Psoas muscle (tissue), 7 donors: ENCODE measurements at regions not wholly inside any gene's neighbourhood (a gene's known extent, or its start where the extent isn't known, plus 50 kb on each side); places are given as distances from the start of the nearest gene placed in this dataset.

Experiments used
- ATAC-seq, 4 donors: fragments of 200-7000 bp; cut with Tn5 transposase; one replicate each; pipeline ENCODE4 v1.9.1; 2020; ENCODE audit warnings: moderate library complexity in 3 of 4, mild to moderate bottlenecking in 2 of 4
- DNase-seq, 2 donors: peaks; one replicate each; pipeline ENCODE4 v3.0.0-alpha.2; 2020
- H3K27ac ChIP-seq: fragments of 200-600 bp; one replicate; pipeline ENCODE4 v1.8.0; 2022
- H3K27me3 ChIP-seq, 3 donors: fragments of 200-600 bp in 1 of 3; one replicate each; pipeline versions ENCODE4 v1.6.1 to v1.8.0; 2013 to 2022; ENCODE audit warnings: low read length in 2 of 3, mild to moderate bottlenecking in 2 of 3, moderate library complexity in 1 of 3; ENCODE audit not compliant: insufficient read depth in 3 of 3
- H3K36me3 ChIP-seq, 2 donors: fragments of 200-600 bp in 1 of 2; one replicate each; pipeline versions ENCODE4 v1.6.1 to v1.8.0; 2013 to 2022; ENCODE audit warnings: low read depth in 1 of 2, mild to moderate bottlenecking in 1 of 2, moderate library complexity in 1 of 2; ENCODE audit not compliant: insufficient read depth in 1 of 2
- H3K4me1 ChIP-seq: fragments of 200-600 bp; one replicate; pipeline ENCODE4 v1.8.0; 2022
- H3K4me3 ChIP-seq: fragments of 200-600 bp; one replicate; pipeline ENCODE4 v1.8.0; 2022; ENCODE audit warnings: mild to moderate bottlenecking
- H3K9me3 ChIP-seq: fragments of 200-600 bp; one replicate; pipeline ENCODE4 v1.8.0; 2022
- WGBS, 3 donors: extraction: QIAGEN DNeasy Blood & Tissue Kit; methylation state at CpG; one replicate each; pipeline versions ENCODE4 v1.1.6 to v1.1.7; 2013; 5-methylcytosine and 5-hydroxymethylcytosine counted together
- intact Hi-C, 2 donors: fragments of 100-400 bp; cut with DNase I; formaldehyde crosslinking; loops; one replicate each; pipeline versions ENCODE4 v1.11.0 to v1.14.2; 2022
- TF ChIP-seq, protein P1 (sequence below): fragments of 200-600 bp; IDR thresholded peaks from one replicate; pipeline ENCODE4 v1.8.0; 2022; ENCODE audit warnings: antibody characterized with exemption
- donor health status: healthy with polysubstance abuse.
- donor health status: DM: no; HTN: no; CAD: no; lungs with moderate emphysema.
- donor health status: Bipolar disorder and iron deficiency.
- donor health status: healthy.
- donor health status: DM: yes; HTN: yes; CAD: no.
- donor health status: DM: no; HTN: no; CAD: no.
- donor health status: DM: yes; HTN: yes; CAD: no.

DNA sequence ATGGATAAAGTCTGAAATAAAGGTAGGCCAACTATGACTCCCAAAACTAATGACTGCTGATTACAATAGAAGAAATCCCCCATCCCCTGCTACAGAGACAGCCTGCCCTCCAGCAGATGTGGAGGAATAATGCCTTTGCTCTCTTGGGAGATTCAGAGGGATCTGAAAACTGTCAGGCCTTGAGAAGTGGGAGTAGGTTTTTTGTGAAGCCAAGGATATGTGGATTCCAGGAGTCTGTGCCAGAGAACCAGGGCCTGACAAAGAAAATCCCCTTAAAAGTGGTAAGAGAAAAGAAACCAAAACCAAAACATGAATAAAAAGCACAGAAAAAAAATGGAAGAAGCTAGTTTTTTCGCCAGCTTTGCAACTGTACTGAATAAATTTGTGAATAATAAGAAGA is 397.6 kb downstream of the ZNF521 start:
- Histone ChIP-seq H3K27me3 (no peaks in the 10 kb centered on the region), H3K9me3 (no peaks in the 10 kb centered on the region), H3K36me3 (no peaks in the 10 kb centered on the region), H3K4me1 (no peaks in the 10 kb centered on the region), H3K27ac (no peak overlapping the region), H3K4me3 (no peak overlapping the region)
- ATAC-seq (no peak), DNase-seq (no peak)
- WGBS, 3 donors: 80 to 83% (median 81%) methylated on average over 1 of the region's 1 CpG
- intact Hi-C loops: no loop called here
- TF ChIP-seq, protein P1, sequence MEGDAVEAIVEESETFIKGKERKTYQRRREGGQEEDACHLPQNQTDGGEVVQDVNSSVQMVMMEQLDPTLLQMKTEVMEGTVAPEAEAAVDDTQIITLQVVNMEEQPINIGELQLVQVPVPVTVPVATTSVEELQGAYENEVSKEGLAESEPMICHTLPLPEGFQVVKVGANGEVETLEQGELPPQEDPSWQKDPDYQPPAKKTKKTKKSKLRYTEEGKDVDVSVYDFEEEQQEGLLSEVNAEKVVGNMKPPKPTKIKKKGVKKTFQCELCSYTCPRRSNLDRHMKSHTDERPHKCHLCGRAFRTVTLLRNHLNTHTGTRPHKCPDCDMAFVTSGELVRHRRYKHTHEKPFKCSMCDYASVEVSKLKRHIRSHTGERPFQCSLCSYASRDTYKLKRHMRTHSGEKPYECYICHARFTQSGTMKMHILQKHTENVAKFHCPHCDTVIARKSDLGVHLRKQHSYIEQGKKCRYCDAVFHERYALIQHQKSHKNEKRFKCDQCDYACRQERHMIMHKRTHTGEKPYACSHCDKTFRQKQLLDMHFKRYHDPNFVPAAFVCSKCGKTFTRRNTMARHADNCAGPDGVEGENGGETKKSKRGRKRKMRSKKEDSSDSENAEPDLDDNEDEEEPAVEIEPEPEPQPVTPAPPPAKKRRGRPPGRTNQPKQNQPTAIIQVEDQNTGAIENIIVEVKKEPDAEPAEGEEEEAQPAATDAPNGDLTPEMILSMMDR: no peak

DNA sequence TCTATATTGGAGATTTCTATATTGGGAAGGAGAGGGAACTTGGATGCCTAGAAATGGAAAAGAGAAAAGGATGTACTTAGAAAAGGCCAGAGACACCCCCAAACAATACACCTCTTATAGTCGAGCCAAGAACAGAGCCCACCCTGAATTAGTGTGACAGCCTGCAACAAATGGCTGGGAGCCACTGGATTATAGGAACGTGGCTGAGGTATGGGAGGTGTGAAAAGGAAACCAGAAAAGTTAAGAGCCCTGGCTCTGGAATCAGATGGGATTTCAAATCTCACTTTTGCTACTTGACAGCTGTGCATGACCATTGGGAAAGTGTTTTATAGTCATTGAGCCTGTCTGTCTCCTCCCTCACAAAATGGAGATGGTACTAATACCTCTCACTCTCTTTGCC is 394.0 kb downstream of the ZNF521 start:
- TF ChIP-seq, protein P1: no peak
- no peak for ATAC-seq

DNA sequence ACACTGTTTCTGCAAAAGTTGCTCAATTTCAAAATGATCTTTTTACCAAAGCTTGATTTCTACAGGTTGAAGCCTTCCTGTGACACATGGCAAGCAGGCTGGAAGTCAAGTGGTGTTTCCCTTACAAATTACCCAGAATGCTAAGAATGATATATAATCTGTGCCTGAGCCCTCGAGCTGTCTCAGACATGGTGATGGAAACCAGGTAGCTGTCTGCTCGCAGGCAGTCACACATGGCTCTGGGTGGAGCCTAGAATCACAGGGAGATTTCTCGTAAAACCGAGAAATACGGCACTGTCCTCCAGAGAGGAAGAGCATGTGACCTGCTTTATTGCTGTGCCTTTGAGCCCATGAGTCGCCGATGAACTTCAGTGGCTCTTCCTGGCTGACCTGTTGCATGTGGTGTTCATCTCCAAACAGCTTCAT is 392.9 kb downstream of the ZNF521 start:
- DNase-seq: no peak
- ATAC-seq: no peak
- TF ChIP-seq, protein P1: no peak
- WGBS, 3 donors: 74 to 83% (median 78%) methylated on average over 7 of the region's 7 CpGs
- Histone ChIP-seq H3K27me3 (no peaks in the 10 kb centered on the region), H3K4me3 (no peak overlapping the region), H3K4me1 (no peaks in the 10 kb centered on the region), H3K36me3 (no peaks in the 10 kb centered on the region), H3K27ac (no peak overlapping the region), H3K9me3 (no peaks in the 10 kb centered on the region)
- intact Hi-C loops: no loop called here

More for the DNA sequence above, 394.0 kb downstream of the ZNF521 start:
- WGBS, 3 donors: 60 to 83% (median 61%) methylated on average over 2 of the region's 2 CpGs
- Histone ChIP-seq H3K4me1 (no peaks in the 10 kb centered on the region), H3K9me3 (no peaks in the 10 kb centered on the region), H3K27ac (no peak overlapping the region), H3K27me3 (no peaks in the 10 kb centered on the region), H3K36me3 (no peaks in the 10 kb centered on the region), H3K4me3 (no peak overlapping the region)
- intact Hi-C loops: no loop called here
- DNase-seq: no peak

DNA sequence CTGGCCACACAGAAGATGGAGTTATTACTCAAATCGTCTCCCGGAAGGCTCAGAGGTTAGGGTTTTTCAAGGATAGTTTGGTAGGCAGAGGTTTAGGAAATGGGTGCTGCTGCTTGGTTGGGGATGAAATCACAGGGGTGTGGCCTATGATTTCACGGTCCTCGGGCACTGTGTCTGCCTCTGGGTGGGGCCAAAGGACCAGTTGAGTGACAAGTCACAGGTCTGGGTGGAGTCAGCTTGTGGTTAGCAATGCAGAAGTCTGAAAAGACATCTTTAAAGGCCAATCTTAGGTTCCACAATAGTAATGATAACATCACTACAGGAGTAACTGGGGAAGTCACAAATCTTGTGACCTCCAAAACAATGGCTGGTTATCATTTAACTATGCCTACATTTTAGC is 387.8 kb downstream of the ZNF521 start:
- Histone ChIP-seq H3K36me3 (no peaks in the 10 kb centered on the region), H3K27me3 (no peaks in the 10 kb centered on the region), H3K4me1 (no peaks in the 10 kb centered on the region), H3K4me3 (no peak overlapping the region), H3K27ac (no peak overlapping the region), H3K9me3 (no peaks in the 10 kb centered on the region)
- ATAC-seq (peak; percentile 82 to 99 (median 94)), DNase-seq (peak; percentile 21 to 72)
- intact Hi-C loops: no loop called here
- TF ChIP-seq, protein P1: peak; percentile 19
- 45 to 54% (median 51%) methylated on average over 4 of the region's 4 CpGs for WGBS, 3 donors

DNA sequence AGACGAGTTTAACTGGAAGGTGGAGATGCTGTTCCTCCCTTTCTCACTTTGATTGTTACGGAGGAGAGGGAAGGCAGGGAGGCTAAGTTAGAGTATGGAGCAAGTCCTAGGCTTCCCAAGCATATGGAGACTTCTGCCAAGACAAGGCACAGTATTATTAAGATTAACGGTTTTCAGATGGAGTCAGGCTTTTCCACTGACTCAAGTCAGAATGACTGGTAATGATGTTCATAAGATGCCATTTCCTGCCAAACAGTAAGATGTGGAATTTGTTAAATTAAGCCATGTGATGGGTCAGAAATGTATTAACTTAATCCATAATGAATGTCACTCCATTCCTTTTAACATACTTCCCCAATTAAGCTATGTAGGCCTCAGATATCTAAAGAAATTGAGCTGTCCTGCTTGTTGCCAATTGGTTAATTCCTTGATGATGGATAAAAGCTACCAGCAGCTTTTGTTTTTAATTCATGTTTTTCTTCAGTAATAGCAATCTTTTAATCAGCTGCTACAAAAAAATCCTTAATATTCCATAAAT is 383.7 kb downstream of the ZNF521 start:
- DNase-seq (no peak), ATAC-seq (no peak)
- TF ChIP-seq, protein P1: no peak
- H3K9me3 ChIP-seq: no peaks in the 10 kb centered on the region
- H3K4me1 ChIP-seq: no peaks in the 10 kb centered on the region
- H3K27ac ChIP-seq: no peak overlapping the region
- intact Hi-C loops: loop anchor here in 1 of 2 donors (5.0 kb wide), 1 partner anchor 89 kb away; no protein-coding TSS in a partner anchor
- H3K27me3 ChIP-seq: no peaks in the 10 kb centered on the region
- H3K4me3 ChIP-seq: no peak overlapping the region
- 93 to 96% (median 95%) methylated on average over 3 of the region's 3 CpGs for WGBS, 3 donors
- no peaks in the 10 kb centered on the region for H3K36me3 ChIP-seq
